Esophagus muscularis mucosa (tissue), 3 donors: ENCODE measurements at regions not wholly inside any gene's neighbourhood (a gene's known extent, or its start where the extent isn't known, plus 50 kb on each side); places are given as distances from the start of the nearest gene placed in this dataset.

Experiments
- POLR2A ChIP-seq: fragments of 450-650 bp; IDR thresholded peaks from one replicate; pipeline ENCODE4 v1.6.1; 2017; ENCODE audit warnings: antibody characterized with exemption, moderate library complexity, mild to moderate bottlenecking, low read depth
- POLR2AphosphoS5 ChIP-seq, 2 donors: sonication (generic); formaldehyde crosslinking; IDR thresholded peaks; one replicate each; pipeline ENCODE4 v1.6.1; 2017; ENCODE audit warnings: antibody characterized with exemption in 2 of 2
- TF ChIP-seq, protein P1 (sequence below), 3 experiments: fragments of 200-600 bp in 2 of 3; fragments of 450-650 bp in 1 of 3; sonication (generic) in 2 of 3; IDR thresholded peaks; one replicate each; pipeline ENCODE4 v1.5.1; 2017 to 2019; ENCODE audit warnings: antibody characterized with exemption in 3 of 3, mild to moderate bottlenecking in 2 of 3, moderate library complexity in 1 of 3

DNA sequence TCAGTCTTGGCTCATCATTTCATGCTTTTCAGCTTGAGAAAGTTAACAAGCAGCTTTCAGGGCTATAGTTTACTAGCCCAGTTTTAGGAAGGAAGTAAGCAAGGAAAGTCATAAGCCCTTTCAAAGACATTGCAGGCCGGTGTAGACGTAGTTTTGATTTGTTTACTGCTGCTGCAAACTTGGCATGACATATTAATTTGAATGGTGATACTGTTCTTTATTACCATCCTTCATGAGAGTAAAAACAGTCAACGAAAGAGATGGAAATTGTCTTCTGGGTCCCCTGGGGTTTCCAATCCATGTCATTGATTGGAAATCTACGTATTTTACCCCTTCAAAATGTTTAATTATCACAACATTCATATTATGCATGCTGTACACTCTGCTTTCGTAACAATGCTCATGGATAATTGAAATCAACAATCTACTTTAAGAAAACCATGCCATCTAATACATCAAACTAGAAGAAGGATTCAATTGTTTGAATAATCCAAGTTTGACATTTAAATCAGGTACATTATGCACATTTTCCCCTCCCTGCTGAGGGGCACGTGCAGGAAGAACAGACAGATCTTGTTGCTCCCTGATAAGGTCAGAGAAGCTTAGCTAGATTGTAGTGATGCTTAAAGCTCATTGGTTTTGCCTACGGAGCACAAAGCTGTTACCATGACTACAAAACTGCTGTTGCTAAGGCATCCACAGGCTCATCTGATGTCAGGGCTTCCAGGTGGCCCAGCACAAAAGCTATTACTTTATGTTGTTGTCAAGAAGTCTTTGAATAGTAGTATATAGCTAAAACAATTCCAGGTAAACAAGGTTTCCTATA, 139.9 kb upstream of the PRLR start:
- TF ChIP-seq, protein P1, sequence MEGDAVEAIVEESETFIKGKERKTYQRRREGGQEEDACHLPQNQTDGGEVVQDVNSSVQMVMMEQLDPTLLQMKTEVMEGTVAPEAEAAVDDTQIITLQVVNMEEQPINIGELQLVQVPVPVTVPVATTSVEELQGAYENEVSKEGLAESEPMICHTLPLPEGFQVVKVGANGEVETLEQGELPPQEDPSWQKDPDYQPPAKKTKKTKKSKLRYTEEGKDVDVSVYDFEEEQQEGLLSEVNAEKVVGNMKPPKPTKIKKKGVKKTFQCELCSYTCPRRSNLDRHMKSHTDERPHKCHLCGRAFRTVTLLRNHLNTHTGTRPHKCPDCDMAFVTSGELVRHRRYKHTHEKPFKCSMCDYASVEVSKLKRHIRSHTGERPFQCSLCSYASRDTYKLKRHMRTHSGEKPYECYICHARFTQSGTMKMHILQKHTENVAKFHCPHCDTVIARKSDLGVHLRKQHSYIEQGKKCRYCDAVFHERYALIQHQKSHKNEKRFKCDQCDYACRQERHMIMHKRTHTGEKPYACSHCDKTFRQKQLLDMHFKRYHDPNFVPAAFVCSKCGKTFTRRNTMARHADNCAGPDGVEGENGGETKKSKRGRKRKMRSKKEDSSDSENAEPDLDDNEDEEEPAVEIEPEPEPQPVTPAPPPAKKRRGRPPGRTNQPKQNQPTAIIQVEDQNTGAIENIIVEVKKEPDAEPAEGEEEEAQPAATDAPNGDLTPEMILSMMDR (IDR thresholded peaks at IDR 0.05) = no peak
- TF ChIP-seq POLR2AphosphoS5 (IDR thresholded peaks at IDR 0.05) (no peak), POLR2A (no peak)
